ENCODE measurements at regions not wholly inside any gene's neighbourhood (a gene's known extent, or its start where the extent isn't known, plus 50 kb on each side); places are given as distances from the start of the nearest gene placed in this dataset.

DNA sequence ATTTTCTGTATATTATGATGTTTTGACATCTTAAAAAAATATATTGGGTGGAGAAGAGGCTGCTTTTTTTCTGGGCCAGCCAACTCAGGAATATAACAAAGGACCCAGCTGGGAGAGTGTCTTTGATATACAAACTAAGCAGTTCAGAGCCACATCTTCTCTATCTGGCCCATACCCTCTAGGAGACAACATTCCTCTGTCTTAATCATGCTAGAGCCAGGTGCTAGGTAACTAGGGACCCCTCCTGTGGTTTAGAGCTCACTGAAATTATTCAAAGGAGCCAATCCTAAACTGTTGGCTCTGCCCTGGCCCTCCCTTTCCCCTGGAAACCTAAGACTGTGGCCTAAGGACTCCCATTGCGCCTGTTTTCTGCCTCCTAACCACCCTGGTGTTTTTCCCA is 193.1 kb upstream of the DIO2 start:
- 84 to 96% (median 92%) methylated on average over 1 of the region's 1 CpG for WGBS, 5 donors
- TF ChIP-seq, protein P1, sequence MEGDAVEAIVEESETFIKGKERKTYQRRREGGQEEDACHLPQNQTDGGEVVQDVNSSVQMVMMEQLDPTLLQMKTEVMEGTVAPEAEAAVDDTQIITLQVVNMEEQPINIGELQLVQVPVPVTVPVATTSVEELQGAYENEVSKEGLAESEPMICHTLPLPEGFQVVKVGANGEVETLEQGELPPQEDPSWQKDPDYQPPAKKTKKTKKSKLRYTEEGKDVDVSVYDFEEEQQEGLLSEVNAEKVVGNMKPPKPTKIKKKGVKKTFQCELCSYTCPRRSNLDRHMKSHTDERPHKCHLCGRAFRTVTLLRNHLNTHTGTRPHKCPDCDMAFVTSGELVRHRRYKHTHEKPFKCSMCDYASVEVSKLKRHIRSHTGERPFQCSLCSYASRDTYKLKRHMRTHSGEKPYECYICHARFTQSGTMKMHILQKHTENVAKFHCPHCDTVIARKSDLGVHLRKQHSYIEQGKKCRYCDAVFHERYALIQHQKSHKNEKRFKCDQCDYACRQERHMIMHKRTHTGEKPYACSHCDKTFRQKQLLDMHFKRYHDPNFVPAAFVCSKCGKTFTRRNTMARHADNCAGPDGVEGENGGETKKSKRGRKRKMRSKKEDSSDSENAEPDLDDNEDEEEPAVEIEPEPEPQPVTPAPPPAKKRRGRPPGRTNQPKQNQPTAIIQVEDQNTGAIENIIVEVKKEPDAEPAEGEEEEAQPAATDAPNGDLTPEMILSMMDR (IDR thresholded peaks at IDR 0.05): no peak
- TF ChIP-seq POLR2AphosphoS5 (IDR thresholded peaks at IDR 0.05) (no peak), POLR2A (IDR thresholded peaks at IDR 0.05) (no peak), EP300 (IDR thresholded peaks at IDR 0.05) (no peak)
- H3K4me3 ChIP-seq: no peak overlapping the region
- no peaks in the 10 kb centered on the region for H3K27me3 ChIP-seq
- intact Hi-C loops (cut with DNase I; ENCODE audit: low total_unique reads): no loop called here
- no peaks in the 10 kb centered on the region for H3K36me3 ChIP-seq
- peaks cover 0 to 1% (median 0%) of the 10 kb centered on the region in 4 donors for H3K9me3 ChIP-seq
- H3K27ac ChIP-seq: no peak overlapping the region
- no peak for DNase-seq
- no peaks in the 10 kb centered on the region for H3K4me1 ChIP-seq

DNA sequence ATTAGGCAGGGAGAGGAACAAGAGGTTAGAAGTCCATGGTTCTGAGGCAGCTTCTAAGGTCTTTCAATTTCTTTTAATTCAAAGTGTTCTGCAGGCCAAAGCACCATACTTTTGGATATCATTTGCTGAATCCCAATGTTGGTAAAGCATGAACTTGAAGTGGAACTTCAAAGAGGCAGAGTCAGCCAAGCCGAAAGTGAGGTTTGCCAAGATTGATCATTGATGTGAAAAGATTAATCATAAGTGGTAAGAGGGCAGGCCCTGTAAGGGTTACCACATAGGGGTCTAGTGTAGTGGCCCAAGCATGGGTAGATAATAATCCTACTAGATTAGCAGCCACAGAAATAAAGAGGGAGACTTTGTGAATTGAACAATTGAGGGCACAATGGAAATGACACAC is 191.7 kb upstream of the DIO2 start:
- H3K4me3 ChIP-seq: no peak overlapping the region
- H3K27ac ChIP-seq: no peak overlapping the region
- WGBS, 5 donors: 84 to 97% (median 89%) methylated on average over 1 of the region's 1 CpG
- H3K36me3 ChIP-seq: no peaks in the 10 kb centered on the region
- H3K4me1 ChIP-seq: no peaks in the 10 kb centered on the region
- H3K9me3 ChIP-seq: peaks cover 0 to 14% (median 8%) of the 10 kb centered on the region in 4 donors
- intact Hi-C loops (cut with DNase I; ENCODE audit: low total_unique reads): no loop called here
- DNase-seq: no peak
- H3K27me3 ChIP-seq: no peaks in the 10 kb centered on the region
- TF ChIP-seq EP300 (IDR thresholded peaks at IDR 0.05) (no peak), POLR2A (IDR thresholded peaks at IDR 0.05) (no peak), POLR2AphosphoS5 (IDR thresholded peaks at IDR 0.05) (no peak)
- TF ChIP-seq, protein P1 (IDR thresholded peaks at IDR 0.05): no peak

GRCh38 chr14:80395031-80395430 is 183.7 kb upstream of the DIO2 start:
- no peaks in the 10 kb centered on the region for H3K27me3 ChIP-seq
- no peak for DNase-seq
- intact Hi-C loops (cut with DNase I; ENCODE audit: low total_unique reads): no loop called here
- H3K4me1 ChIP-seq: no peaks in the 10 kb centered on the region
- H3K4me3 ChIP-seq: no peak overlapping the region
- TF ChIP-seq, protein P1 (IDR thresholded peaks at IDR 0.05): no peak
- TF ChIP-seq POLR2A (IDR thresholded peaks at IDR 0.05) (no peak), EP300 (IDR thresholded peaks at IDR 0.05) (no peak), POLR2AphosphoS5 (IDR thresholded peaks at IDR 0.05) (no peak)
- no peaks in the 10 kb centered on the region for H3K36me3 ChIP-seq
- H3K9me3 ChIP-seq: peaks cover 0 to 19% (median 11%) of the 10 kb centered on the region in 4 donors
- WGBS, 5 donors: 63 to 76% (median 69%) methylated on average over 2 of the region's 2 CpGs
- H3K27ac ChIP-seq: no peak overlapping the region

DNA sequence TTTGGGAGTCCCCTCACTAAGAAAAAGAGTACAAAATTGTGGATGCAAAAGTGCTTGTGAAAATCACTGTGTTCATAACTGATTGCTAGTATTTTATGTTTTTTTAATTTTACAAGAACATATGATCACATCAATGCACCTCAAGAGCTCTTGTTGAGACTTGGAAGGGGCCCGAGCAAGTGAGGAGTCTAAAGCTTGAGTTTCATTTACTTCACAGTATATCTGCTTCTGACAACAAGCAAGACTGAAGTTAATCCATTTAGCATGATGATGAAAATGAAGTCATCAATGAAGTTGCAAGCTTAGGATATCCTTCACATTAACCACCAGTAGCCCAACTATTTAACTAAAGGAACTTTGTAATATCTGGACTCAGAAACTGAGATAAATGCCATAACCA is 182.5 kb upstream of the DIO2 start:
- TF ChIP-seq POLR2A (IDR thresholded peaks at IDR 0.05) (no peak), POLR2AphosphoS5 (IDR thresholded peaks at IDR 0.05) (no peak), EP300 (IDR thresholded peaks at IDR 0.05) (no peak)
- TF ChIP-seq, protein P1 (IDR thresholded peaks at IDR 0.05): no peak
- Histone ChIP-seq H3K27ac (no peak overlapping the region), H3K4me3 (no peak overlapping the region), H3K36me3 (no peaks in the 10 kb centered on the region), H3K27me3 (no peaks in the 10 kb centered on the region), H3K4me1 (no peaks in the 10 kb centered on the region), H3K9me3 (peaks cover 0 to 13% (median 6%) of the 10 kb centered on the region in 4 donors)
- no peak for DNase-seq
- 0 to 40% (median 2%) methylated on average over 1 of the region's 1 CpG for WGBS, 5 donors
- intact Hi-C loops (cut with DNase I; ENCODE audit: low total_unique reads): no loop called here

Data from stomach (tissue), 8 donors.